GM12874 (cell line): ENCODE measurements at regions not wholly inside any gene's neighbourhood (a gene's known extent, or its start where the extent isn't known, plus 50 kb on each side); places are given as distances from the start of the nearest gene placed in this dataset.

Source experiments
- CTCF ChIP-seq: IDR thresholded peaks from 2 replicates; pipeline ENCODE4 v1.5.1; 2011; ENCODE audit warnings: low read depth, mild to moderate bottlenecking, control low read depth, low read length, moderate library complexity; ENCODE audit not compliant: insufficient read depth

GRCh38 chr16:59484833-59485516 lies 750.9 kb upstream of the GOT2 start:
- no peak for TF ChIP-seq CTCF

DNA sequence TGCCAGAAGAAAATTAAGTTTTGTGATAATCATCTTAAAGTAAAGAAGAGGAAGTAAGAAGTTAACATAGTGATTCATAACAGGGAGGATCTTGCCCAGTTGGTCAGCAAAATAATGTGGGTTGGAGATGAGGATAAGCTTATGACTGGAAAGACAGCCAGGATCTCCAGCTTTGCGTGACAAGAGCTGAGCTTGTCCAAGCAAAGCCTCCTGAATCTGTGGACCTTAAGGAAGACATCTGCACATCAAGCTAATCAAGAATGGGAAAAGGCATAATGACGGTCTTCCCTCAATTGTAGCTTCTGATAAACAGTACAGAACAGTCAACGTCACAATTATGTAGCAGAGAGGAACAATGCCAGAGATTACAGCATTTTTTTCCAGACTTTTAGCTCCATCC lies 744.7 kb upstream of the GOT2 start:
- TF ChIP-seq CTCF, result no peak

DNA sequence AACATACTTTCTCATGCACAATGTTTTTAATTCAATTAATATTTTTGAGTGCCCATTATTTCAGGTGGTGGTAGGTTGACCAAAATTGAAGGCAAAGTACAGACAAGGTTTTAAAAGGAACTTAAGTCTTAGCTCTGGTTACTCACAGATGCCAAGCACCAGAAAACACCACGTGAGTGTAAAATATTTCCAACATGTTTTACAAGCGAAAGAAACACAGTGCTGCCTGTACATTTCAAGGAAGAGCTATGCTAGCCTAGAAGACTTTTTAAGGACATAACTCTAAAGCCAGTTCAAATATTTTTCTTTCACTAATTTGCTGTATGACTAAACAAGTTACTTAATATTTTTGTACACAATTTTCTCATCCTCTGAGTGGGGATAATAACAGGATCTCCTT lies 736.4 kb upstream of the GOT2 start:
- no peak for TF ChIP-seq CTCF

DNA sequence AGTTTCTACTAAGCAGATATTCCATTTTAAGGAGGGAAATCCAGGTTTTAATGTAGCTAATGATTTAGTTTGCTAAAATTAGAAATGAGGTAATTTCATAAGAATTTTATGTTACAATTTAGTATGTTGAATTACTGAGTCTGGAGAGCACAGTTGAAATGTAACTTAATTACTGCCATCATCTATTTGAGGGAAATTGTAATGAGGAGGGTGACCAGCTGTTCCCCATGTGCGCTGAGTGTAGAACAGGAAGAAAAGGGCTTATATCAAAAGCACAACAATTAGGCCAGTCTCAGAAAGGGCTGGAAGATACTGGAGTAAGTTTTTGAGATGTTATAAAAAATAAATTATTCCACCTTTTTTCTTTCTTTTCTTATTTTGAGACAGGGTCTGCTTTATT lies 735.1 kb upstream of the GOT2 start:
- TF ChIP-seq CTCF, result no peak

GRCh38 chr16:59463776-59464175 lies 729.7 kb upstream of the GOT2 start:
- TF ChIP-seq CTCF, result no peak

- no peak for TF ChIP-seq CTCF
Measured at GRCh38 chr16:59459806-59460205, 725.7 kb upstream of the GOT2 start.

DNA sequence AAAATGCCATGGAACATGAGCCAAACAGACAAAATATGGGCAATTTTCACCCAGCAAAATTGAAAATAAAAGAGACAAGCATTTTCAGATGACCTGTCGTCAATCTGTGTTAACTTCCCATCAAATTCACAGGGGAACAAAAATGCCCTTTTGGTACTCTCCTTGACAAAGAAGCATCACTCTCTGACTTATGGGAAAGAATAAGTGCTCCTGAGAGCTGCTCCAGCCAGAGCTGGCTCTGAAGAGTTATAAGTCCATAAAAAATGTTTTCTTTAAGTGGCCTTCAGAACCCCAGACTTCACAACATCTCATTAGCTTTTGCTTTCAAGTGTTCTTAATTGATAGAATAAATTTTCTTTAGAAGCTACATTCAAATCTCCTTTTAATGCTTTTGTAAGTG lies 721.4 kb upstream of the GOT2 start:
- no peak for TF ChIP-seq CTCF
